ENCODE measurements at regions not wholly inside any gene's neighbourhood (a gene's known extent, or its start where the extent isn't known, plus 50 kb on each side); places are given as distances from the start of the nearest gene placed in this dataset.

DNA sequence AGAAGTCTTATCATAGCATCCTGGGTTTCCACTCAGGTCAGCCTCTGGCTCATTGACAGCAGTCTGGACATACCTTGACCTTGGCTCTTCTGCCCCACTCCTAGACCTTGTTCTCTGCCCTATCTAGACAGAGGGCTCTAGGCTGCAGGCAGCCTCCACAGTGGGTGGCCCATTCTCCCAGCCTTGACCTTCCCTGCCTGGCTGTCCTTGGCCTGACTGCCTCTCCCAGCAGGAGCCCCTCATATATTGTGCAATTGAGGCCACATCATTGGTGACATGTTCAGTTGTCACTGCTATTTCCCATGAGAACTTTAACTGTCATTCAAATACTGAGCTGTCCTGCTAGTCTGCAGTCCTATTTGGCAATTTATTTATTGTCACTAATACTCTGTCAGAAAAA lies 503.4 kb downstream of the PLXNA4 start:
- DNase-seq = no peak

DNA sequence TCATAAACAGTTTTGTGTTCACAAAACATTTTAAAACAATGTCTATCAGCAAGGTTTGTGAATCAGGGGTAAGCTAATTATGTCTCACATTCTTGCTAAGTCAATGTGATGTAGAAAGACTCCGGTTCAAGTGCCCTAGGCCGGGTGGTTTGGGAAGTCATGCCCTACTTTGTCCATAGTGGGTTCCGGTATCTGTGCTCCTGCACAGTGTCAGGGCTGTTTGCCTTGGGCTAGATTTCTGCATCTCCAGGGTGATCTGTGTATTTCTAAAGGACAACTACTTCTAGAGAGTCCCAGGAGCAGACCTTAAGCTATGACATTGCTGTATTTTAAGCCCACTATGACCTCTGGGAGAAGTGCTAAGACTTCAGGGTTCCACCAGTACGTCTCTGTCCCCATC lies 504.1 kb downstream of the PLXNA4 start:
- no peak for DNase-seq

DNA sequence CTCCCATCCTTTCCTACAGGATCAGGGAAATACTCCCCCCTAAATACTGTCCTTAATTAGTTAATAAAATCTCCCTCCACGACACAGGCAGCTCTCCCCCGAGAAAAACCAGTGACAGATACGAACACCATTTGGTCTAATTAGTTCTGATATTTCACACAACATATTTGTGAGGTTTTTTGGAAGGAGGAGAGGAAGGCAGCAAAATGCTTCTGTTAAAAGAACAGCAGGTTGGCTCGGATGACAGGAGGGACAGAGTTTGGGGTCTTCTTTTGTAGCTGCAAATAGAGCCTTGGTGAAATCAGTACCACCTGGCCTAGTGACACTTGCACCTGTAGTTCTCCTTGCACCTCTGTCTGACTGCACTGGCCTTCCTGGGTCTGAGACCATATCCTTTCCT lies 507.0 kb downstream of the PLXNA4 start:
- no peak for DNase-seq

DNA sequence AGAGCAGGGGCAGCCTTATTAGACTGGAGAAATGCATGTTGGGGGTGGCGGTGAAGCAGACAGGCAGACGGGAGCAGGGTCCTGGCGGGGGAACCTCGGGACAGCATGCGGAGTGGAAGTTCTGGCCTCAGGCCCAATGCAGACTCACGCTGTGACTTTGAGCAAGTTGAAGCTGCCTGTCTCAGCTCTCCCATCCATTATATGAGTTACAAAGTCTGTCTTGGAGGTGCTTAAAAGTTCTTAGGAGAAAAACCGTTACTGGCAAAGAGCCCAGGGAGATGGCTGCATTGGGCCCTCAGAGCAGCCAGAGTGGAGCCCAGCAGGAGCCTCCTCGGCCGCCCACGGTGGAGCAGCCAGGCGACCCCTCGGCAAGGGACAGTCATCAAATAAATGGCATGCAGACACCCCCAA lies 509.5 kb downstream of the PLXNA4 start:
- peak; percentile 23 for DNase-seq

DNA sequence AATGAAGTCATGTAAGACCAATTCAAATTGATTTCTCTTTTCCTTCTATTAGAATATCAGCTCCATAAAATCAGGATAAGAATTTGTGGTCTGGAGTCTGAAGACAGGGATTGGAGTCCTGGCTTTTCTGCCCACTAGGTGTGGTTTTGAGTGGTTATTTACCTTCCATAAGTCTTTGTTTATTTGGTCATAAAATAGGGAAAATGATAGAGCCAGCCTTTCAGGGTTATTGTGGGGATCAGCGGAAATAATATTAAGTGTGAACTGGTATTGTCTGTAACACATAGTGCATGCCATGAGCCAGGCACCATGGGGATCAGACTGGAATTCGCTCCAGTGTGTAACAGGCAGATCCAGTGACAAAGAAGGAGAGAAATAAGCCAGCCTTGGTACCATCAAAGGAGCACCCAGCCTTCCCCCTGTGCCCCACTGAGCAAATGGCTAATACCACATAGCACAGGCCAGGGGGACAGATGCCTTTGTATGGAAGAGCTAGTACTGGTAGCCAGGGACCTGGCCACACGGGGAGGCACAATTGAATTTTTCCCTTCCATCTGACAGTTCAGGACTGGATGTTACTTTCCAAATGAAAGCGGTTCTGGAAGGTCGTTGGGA lies 509.7 kb upstream of the PODXL start:
- DNase-seq = no peak

DNA sequence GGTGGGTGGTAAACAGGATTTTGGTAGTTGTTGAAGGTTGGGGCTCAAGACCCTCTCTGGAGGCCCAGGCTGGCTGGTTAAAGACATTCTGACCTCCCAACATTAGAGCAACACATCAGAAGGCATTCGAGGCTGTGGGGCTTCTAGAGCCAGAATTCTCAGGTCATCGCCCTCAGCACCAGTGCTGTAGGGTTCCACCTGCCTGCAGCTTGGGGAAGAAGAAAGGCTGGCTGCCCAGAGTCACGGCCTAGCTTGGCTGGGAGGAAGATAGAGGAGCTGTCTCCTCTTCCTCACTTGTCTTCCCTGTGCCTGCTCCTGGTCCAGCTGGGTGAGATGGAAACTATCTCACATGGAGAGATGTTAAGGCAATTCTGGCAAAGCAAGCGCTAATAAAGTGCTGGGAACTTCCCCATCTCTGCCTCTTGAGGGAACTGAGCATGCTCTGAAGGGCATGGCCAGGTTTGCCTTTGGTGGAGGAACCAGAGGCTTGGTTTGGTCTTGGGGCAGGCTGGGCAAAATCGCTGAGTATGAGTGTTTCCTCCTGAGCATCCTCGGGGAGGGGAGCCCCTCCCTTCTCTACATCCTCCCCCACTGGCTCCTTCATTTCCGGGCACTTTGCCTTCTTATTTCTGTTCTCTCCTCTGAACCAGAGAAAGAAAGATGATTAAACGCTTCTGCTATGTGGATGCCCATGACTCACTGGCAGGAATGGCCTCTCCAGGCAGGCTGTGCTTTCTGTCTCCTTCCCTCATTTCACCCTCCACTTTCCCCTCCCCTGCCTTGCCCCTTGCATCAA lies 509.0 kb upstream of the PODXL start:
- DNase-seq = peak; percentile 19

DNA sequence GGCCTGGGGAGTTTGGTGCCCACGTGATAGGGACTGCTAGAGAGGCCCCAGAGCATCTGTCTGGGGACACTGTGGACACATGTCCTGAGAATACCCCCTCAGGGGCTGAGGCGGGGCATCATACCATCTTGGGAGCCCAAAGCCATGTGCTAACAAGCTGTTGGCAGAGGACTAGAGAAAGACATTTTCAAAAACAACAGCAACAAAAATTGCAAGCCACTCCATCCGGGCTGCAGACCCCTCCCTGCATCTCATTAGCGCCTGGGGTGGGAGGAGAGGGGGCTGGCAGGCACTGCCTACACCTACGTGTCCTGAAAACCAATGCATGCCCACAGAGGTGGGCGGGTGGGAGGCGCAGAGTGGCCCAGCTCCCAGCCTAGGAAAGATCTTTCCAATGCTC lies 507.4 kb upstream of the PODXL start:
- DNase-seq = no peak

DNA sequence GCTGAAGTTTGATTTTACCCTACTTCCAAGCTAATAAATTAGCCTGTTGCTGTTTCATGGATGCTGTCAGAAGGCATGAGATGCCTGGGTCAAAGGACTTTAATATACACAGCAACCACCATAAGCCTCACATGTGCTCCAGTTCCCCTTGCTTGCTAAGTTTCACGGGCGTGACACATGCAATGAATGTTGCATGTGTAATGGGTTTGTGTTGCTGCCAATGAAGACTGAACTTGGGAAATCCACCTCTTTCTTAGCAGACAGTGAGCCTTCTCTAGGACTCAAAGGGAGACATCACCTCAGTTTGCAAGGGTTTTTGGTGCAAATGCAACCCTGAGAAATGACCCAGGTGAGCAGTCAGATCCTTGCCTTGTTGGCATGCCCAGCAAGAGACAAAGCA lies 505.5 kb upstream of the PODXL start:
- DNase-seq = no peak

DNA sequence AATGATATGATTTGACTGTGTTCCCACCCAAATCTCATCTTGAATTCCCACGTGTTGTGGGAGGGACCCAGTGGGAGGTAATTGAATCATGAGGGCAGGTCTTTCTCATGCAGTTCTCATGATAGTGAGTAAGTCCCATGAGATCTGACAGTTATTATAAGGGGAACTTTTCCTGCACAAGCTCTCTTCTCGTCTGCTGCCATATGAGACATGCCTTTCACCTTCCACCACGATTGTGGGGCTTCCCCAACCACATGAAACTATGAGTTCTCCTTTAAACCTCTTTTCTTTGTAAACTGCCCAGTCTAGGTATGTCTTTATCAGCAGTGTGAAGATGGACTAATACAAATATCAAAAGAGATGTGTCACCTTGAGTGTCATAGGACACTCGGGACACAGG lies 502.7 kb upstream of the PODXL start:
- DNase-seq = no peak

DNA sequence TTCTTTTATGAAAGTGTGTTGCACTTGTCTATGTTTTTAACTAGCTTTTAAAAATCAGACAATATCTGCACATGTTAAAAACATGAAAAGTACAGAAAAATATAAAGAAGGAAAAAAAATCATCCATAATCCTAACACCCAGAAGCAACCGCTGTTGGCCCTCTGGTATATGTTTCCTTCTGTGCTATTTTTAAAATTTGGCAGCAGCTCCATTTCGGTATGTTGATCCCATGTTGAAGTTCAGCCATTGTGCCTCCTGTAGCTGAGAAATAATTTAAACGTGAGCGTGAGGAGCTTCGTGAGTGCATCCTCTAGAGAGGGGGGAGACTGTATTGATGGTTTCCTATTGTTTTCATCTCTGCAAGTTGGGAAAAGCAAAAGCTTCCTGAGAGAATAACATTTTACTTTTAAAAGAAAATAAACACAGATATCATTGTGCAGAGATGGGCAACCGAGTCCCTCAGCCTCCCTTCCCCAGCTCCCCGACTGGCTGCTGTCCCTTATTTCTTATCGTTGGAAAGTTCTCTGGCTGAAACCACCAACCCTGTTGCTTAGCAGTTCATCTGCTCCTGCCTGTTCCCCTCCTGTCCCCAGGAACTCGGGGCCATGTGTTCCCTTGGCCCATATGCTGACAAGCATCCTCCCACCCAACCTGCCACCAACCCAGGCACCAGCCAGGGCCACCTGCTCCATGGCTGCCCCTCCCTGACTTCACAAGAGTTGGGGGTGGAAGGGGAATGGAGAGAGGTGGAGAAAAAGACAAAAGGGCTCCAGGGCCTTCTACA lies 499.1 kb upstream of the PODXL start:
- no peak for DNase-seq

DNA sequence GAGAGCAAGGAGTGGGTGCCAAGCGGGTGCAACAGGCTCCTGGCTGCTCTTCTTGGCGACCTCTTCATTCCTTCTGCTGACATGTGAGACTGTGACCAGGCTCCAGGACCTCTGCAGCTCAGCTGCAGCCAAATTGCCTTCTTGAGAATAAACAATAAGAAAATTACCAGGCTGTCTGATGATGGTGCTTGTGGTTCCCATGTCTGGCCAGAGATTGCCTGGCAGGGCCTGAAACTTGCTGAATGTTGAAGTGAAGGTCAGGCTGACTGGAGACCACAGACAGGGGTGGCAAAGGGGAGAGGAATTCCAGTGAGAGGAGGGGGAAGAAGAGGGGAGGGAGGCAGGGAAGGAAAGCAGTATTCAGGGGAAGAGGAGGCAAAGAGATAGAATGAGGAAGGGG lies 497.4 kb upstream of the PODXL start:
- DNase-seq = no peak

DNA sequence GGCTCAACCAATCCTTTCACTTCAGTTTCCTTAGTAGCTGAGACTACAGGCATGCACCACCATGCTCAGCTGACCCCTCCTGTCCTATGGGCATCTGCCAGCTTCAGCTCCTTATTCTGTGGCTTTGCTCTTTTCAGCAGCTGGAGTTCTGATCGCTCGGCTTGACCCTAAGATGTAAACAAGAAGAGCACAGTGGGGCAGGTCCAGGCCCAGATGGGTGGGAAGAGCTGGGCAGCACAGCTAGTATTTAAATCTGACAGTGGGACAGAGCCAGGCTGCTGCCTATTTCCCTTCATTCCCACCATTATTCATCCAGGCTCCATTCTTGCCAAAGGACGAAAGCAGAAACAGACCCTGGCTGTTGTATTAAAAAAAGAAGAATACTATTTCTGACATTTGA lies 494.9 kb upstream of the PODXL start:
- no peak for DNase-seq

DNA sequence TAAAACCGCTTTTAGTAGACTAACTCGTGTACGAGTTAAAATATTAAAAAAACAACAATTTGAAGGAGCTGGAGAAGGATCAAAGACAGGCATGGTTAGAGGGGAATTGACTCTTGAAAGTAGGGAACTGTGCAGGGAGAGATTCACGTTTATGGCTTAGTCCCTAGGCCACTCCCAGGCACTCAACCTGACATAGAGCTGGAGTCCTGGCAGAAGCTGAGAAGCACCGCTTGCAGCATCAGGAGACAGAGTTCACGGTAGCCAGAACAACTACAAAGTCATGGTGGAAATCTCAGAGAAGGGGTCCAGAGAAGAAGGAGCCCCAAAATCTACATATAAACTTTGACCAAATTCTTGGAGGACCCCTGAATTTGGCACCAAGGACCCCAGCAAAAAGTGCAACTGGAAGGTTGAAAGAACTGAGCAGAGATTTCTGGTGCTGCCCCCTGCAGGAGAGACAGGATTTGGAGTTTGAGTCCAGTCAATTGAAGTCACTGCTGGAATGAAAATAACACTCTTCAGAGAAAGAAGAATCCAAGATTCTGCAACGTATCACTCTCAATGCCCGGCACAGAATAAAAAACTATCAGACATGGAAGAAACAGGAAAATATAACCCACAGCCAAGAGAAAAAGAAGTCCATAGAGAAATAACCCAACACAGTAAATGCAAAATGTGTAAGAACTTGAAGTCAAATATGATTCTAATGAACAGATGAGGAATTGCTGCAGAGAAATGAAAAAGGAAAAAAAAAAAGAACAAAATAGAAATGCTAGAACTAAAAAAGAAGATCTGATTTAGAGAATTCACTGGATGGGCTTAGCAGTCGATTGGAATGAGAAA lies 493.3 kb upstream of the PODXL start:
- no peak for DNase-seq

DNA sequence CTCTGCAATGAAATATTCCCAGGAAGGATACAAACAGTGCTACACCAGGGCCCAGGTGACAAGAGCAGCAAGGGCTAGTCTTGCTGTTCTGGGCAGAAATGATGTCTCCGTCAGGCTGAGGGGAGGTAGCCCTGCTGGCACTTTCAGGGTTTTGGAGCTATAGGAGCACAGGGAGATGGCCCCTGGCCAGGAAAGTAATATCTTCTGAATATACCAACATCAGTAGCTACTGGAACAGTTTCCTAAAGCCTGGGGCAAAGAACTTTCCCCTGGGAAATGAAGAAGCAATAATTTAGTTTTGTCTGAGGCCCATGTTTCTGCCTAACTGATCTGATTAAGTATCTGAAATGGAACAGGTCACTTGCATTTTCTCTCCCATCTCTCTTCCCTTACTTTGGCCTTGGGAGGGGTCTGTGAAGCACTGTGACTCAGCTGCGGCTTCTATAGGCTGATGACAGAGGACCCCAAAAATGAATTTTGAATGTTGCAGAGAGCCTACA lies 489.1 kb upstream of the PODXL start:
- no peak for DNase-seq

DNA sequence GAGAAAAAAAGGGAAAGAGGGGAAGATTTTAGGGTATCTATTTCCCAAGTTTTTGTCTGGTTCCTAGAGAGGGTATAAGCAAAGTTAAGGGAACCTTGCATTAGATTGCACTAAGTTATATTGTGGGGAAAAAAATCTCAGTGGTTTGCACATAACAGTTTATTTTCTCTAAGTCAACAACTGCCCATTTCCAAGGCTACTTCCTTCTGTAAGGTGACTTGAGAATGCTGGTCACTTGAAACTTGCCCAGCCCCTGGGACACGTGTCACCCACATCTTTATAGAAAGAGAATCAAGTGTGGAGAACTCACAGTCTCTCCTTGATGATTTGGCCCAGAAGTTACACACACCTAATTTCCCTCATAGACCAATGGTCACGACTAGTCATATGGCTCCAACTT lies 488.6 kb upstream of the PODXL start:
- no peak for DNase-seq

DNA sequence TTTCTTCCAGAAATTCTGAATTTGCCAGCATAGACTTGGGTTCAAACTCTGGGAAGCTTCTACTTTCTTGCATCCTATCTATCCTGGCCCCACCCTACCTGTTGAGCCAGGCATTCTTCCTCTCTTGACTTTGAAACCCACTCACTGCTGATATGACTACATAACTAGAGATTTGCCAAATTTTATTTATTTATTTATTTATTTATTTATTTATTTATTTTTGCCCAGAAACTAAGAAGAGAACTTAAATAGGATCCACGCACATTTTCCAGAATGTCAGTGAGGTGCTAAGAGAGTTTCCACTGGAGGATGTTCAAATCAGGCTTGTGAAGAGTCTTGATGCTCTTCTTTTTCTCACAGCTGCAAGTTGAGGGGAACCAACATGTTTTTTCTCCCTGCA lies 487.8 kb upstream of the PODXL start:
- no peak for DNase-seq

DNA sequence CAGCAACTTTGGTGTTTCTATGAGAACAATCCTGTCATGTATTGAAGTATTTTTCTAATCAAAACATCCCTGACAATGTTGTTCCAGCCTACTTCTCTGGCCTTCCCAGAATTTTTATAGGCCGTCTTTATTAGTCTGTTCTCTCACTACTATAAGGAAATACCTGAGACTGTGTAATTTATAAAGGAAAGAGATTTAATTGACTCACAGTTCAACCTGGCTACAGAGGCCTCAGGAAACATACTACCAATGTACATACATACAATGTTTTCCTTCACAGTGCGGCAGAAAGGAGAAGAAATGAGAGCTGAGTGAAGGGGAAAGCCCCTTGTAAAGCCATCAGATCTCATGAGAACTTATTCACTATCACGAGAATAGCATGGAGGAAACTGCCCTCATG lies 484.7 kb upstream of the PODXL start:
- DNase-seq = no peak

DNA sequence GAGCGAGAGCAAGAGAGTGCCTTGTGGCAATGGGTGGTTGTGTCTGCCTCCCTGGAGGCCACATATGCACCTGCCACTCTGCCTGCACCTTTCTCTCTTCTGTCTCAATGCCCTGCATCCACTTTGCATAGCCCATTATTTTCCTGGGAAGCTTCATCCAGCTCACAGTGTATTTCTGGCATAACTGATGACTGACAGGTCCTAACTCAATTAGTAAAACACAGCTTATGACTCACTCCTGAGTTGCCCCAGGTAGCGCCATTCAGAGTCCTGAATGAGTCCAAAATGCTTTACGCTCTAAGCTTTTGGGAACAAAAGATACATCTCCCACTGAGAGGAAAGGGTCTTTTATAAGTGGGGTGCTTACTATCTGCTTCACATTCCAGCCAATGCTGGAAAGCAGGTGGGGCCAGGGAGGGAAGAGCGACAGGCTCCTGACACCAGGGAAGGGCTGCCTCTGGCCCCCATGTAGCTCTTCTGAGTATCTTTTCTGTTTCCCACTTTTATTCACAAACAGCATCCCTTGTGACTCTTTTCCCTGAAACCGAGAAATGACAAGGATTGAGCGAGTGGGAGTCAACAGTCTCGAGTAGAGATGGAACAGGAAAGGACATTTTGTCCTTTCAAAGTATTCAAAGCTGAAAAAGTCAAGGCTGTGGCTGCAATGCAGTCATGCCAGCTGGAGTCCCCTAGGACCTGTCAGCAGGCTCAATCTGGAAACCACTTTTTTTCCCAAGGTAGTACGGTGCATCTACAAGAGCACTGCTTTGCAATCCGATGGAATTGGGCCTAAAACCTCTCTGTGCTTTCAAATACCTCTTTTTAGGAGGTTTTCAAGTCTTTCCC lies 479.3 kb upstream of the PODXL start:
- no peak for DNase-seq

DNA sequence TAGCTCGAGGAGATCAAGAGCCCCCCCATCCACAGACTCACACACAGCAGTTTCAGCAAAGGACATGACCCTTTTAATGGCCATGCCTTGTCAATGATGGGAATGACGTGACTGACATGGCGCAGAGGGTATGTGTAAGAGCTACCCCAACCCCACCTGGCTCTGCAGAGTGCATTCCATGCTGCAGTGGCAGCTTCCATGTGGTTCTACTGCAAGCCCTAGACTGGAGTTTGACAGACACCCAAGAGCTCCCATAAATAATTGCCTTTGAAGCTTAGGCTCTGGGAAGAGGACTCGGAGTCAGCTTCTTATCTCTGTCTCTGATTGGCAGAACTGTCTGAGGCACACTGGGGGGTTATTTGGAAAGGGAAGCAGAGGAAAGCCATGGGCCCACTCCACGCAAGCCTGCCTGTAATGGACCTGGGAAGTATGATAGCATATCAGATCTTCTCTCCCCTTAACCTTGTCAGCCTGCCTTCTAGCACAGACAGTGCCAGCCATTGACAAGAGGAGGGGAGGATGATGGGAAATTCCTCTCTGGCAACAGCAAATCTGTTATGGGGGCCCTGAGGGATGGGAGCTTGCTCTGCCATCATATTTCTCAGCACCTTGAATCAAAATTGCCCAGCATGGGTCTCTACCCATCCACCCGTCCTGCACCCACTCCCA lies 478.5 kb upstream of the PODXL start:
- DNase-seq = no peak

DNA sequence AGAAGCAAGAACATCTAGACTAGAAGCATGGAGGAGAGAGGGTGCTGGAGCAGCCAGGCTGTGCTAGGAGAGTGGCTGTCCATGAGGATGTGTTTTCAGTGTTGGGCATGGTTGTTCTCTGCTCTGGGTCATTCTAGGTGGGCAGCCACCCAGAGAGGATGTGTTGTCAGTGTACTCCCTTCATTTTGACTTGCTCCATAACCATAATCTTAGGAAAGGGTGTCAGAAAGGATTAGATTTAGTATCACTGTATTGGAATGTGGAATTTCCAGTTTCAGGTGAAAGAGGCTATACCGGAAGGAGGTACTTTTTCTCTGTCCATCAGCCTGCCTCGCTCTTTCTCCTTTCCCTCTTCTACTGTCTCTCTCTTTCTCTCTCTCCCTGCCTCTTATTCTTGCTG lies 474.5 kb upstream of the PODXL start:
- no peak for DNase-seq

DNA sequence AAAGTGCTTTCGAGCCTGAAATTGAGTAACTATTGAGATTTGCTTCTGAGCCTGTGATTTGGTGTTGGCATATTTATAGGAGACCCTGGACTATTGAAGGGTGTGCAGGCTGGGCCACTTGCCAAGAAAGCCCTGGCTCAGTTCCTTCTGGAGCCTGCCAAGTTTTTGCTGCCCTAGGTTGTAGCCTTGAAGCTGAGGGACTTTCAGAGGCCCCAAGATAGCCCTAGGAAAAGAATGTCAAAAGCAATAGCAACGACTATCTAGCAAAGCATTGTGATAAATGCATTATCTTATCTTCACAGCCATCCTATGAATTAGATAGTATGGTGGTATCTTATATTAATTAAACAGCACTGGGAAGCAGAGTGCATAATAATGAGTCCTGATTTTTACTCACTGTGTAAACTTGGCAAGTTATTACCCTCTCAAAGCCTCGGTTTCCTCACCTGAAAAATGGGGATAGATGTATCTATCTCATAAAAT lies 473.7 kb upstream of the PODXL start:
- no peak for DNase-seq

Data from hindlimb muscle (tissue), 1 donor.